ENCODE measurements at regions not wholly inside any gene's neighbourhood (a gene's known extent, or its start where the extent isn't known, plus 50 kb on each side); places are given as distances from the start of the nearest gene placed in this dataset.

DNA sequence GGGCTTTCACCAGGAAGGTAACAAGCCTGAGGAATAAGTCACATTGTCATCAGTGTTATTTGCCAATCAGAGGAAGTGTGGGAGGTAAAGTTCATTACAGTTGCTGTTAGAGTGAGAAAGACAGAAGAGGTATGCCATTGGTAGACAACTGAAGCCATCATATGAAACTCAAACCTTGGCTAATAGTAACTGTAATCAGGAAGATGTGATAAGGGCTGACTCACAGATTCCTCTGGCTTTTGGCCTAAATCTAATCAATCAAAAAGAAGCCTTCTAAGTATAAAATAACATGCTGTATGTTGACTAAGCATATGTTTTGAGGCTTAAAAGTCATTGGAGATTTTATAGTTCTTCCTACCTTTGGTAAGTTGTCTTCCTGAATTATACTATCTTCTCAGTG is 242.8 kb downstream of the PCDH7 start:
- Mint-ChIP-seq H3K4me3 (no peak overlapping the region), H3K4me1 (no peaks in the 10 kb centered on the region), H3K27me3 (no peaks in the 10 kb centered on the region), H3K27ac (ENCODE audit: low read depth) (no peak overlapping the region), H3K36me3 (ENCODE audit: insufficient read depth) (no peaks in the 10 kb centered on the region), H3K9me3 (peaks cover 18% of the 10 kb centered on the region)
- ATAC-seq (replicated peaks; ENCODE audit: extremely low read depth, poor library complexity, severe bottlenecking), result no peak
- DNase-seq (ENCODE audit: low spot score in 2 of 2), result no peak

GRCh38 chr4:30968926-30969325 is 248.8 kb downstream of the PCDH7 start:
- peaks cover 11% of the 10 kb centered on the region for H3K9me3 Mint-ChIP-seq
- ATAC-seq (replicated peaks; ENCODE audit: extremely low read depth, poor library complexity, severe bottlenecking), result no peak
- DNase-seq (ENCODE audit: low spot score in 2 of 2), result no peak
- H3K27ac Mint-ChIP-seq (ENCODE audit: low read depth), result no peak overlapping the region
- no peak overlapping the region for H3K4me3 Mint-ChIP-seq
- H3K36me3 Mint-ChIP-seq (ENCODE audit: insufficient read depth), result no peaks in the 10 kb centered on the region
- no peaks in the 10 kb centered on the region for H3K27me3 Mint-ChIP-seq
- no peaks in the 10 kb centered on the region for H3K4me1 Mint-ChIP-seq

- Mint-ChIP-seq H3K4me1 (no peaks in the 10 kb centered on the region), H3K36me3 (ENCODE audit: insufficient read depth) (peaks cover 2% of the 10 kb centered on the region), H3K27ac (ENCODE audit: low read depth) (no peak overlapping the region), H3K4me3 (no peak overlapping the region), H3K9me3 (peaks cover 16% of the 10 kb centered on the region), H3K27me3 (no peaks in the 10 kb centered on the region)
- no peak for ATAC-seq (replicated peaks; ENCODE audit: extremely low read depth, poor library complexity, severe bottlenecking)
- no peak for DNase-seq (ENCODE audit: low spot score in 2 of 2)
Observed at GRCh38 chr4:30972542-30972941, 252.4 kb downstream of the PCDH7 start.

- Mint-ChIP-seq H3K36me3 (ENCODE audit: insufficient read depth) (peaks cover 2% of the 10 kb centered on the region), H3K27ac (ENCODE audit: low read depth) (no peak overlapping the region), H3K27me3 (no peaks in the 10 kb centered on the region), H3K9me3 (peaks cover 17% of the 10 kb centered on the region), H3K4me1 (no peaks in the 10 kb centered on the region), H3K4me3 (no peak overlapping the region)
- DNase-seq (ENCODE audit: low spot score in 2 of 2) (no peak), ATAC-seq (replicated peaks; ENCODE audit: extremely low read depth, poor library complexity, severe bottlenecking) (no peak)
Observed at GRCh38 chr4:30973993-30974392, 253.8 kb downstream of the PCDH7 start.

DNA sequence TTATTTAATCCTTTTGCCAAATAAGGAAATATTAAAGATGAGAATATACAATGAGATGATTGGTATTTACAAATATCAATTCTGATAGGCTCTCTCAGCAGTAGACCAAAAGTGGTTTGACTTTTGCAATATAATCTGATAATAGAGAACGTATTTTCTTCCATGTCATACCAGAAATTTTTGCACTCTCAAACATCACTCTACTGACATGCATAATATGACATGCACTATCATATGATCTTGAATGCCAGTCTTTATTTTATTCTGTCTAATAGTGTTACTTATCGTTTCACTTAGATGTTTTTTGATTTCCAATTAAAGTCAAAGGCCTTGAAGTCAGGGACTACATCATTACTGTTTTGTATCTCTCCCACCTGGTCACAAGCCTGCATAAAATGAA is 259.2 kb downstream of the PCDH7 start:
- Mint-ChIP-seq H3K27ac (ENCODE audit: low read depth) (no peak overlapping the region), H3K27me3 (no peaks in the 10 kb centered on the region), H3K4me1 (no peaks in the 10 kb centered on the region), H3K36me3 (ENCODE audit: insufficient read depth) (peaks cover 4% of the 10 kb centered on the region), H3K4me3 (no peak overlapping the region), H3K9me3 (peaks cover 12% of the 10 kb centered on the region)
- ATAC-seq (replicated peaks; ENCODE audit: extremely low read depth, poor library complexity, severe bottlenecking) (no peak), DNase-seq (ENCODE audit: low spot score in 2 of 2) (no peak)

DNA sequence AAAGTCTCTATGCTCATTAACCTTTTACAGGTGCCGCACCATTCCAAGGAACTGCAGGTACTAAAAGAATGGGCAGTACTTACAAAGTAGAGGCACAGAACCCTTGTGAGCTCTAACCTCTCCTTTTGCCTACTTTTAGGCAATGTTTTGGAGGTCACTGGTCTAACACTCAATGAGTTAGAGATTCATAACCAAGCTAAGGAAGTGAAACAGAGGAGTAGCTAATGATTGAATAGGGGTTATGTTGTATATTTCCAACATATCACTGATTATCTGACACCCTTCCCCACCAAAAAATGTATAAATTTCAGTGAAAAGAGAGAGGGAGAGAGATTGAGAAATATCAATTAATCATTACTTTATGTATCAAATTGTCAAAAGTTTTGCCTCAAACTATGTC is 269.3 kb downstream of the PCDH7 start:
- no peak overlapping the region for H3K27ac Mint-ChIP-seq (ENCODE audit: low read depth)
- no peaks in the 10 kb centered on the region for H3K9me3 Mint-ChIP-seq
- no peak for DNase-seq (ENCODE audit: low spot score in 2 of 2)
- no peaks in the 10 kb centered on the region for H3K4me1 Mint-ChIP-seq
- H3K4me3 Mint-ChIP-seq, result no peak overlapping the region
- ATAC-seq (replicated peaks; ENCODE audit: extremely low read depth, poor library complexity, severe bottlenecking), result no peak
- H3K36me3 Mint-ChIP-seq (ENCODE audit: insufficient read depth), result peaks cover 2% of the 10 kb centered on the region
- H3K27me3 Mint-ChIP-seq, result no peaks in the 10 kb centered on the region

- Mint-ChIP-seq H3K36me3 (ENCODE audit: insufficient read depth) (peaks cover 2% of the 10 kb centered on the region), H3K27me3 (no peaks in the 10 kb centered on the region), H3K27ac (ENCODE audit: low read depth) (no peak overlapping the region), H3K9me3 (peaks cover 12% of the 10 kb centered on the region), H3K4me1 (no peaks in the 10 kb centered on the region), H3K4me3 (no peak overlapping the region)
- ATAC-seq (replicated peaks; ENCODE audit: extremely low read depth, poor library complexity, severe bottlenecking), result no peak
- DNase-seq (ENCODE audit: low spot score in 2 of 2), result no peak
Observed at GRCh38 chr4:30996841-30997240, 276.7 kb downstream of the PCDH7 start.

GRCh38 chr4:31005037-31005436 is 284.9 kb downstream of the PCDH7 start:
- Mint-ChIP-seq H3K4me3 (no peak overlapping the region), H3K27me3 (no peaks in the 10 kb centered on the region), H3K4me1 (no peaks in the 10 kb centered on the region), H3K36me3 (ENCODE audit: insufficient read depth) (no peaks in the 10 kb centered on the region), H3K9me3 (peaks cover 7% of the 10 kb centered on the region), H3K27ac (ENCODE audit: low read depth) (no peak overlapping the region)
- DNase-seq (ENCODE audit: low spot score in 2 of 2) (no peak), ATAC-seq (replicated peaks; ENCODE audit: extremely low read depth, poor library complexity, severe bottlenecking) (no peak)

- DNase-seq (ENCODE audit: low spot score in 2 of 2), result no peak
- Mint-ChIP-seq H3K9me3 (peaks cover 7% of the 10 kb centered on the region), H3K27ac (ENCODE audit: low read depth) (no peak overlapping the region), H3K4me3 (no peak overlapping the region), H3K4me1 (no peaks in the 10 kb centered on the region), H3K27me3 (no peaks in the 10 kb centered on the region), H3K36me3 (ENCODE audit: insufficient read depth) (no peaks in the 10 kb centered on the region)
- no peak for ATAC-seq (replicated peaks; ENCODE audit: extremely low read depth, poor library complexity, severe bottlenecking)
Observed at GRCh38 chr4:31007858-31008257, 287.7 kb downstream of the PCDH7 start.

DNA sequence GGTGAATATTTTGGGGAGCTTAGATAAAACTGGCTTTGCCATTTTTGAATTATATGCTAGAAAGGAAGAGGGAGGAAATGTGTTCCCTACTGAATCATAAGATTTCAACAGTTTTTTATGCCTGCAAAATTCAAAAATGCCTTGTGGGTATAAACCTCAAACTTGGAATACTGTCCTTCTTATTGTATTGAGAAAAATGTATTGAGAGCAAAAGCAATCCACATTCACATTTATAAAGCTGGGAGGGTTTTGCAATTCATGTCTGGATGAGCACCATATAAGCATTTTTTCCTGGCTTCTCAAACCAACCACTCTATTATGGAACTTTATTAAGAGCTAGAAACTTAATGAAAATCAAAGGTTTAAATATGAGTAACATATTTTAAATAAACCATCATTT is 289.8 kb downstream of the PCDH7 start:
- Mint-ChIP-seq H3K4me1 (no peaks in the 10 kb centered on the region), H3K36me3 (ENCODE audit: insufficient read depth) (no peaks in the 10 kb centered on the region), H3K27ac (ENCODE audit: low read depth) (no peak overlapping the region), H3K4me3 (no peak overlapping the region), H3K9me3 (peaks cover 4% of the 10 kb centered on the region), H3K27me3 (no peaks in the 10 kb centered on the region)
- no peak for ATAC-seq (replicated peaks; ENCODE audit: extremely low read depth, poor library complexity, severe bottlenecking)
- DNase-seq (ENCODE audit: low spot score in 2 of 2), result no peak

- ATAC-seq (replicated peaks; ENCODE audit: extremely low read depth, poor library complexity, severe bottlenecking) (no peak), DNase-seq (ENCODE audit: low spot score in 2 of 2) (no peak)
- Mint-ChIP-seq H3K9me3 (peaks cover 6% of the 10 kb centered on the region), H3K36me3 (ENCODE audit: insufficient read depth) (no peaks in the 10 kb centered on the region), H3K4me3 (no peak overlapping the region), H3K27me3 (no peaks in the 10 kb centered on the region), H3K27ac (ENCODE audit: low read depth) (no peak overlapping the region), H3K4me1 (no peaks in the 10 kb centered on the region)
Observed at GRCh38 chr4:31015123-31015522, 295.0 kb downstream of the PCDH7 start.

DNA sequence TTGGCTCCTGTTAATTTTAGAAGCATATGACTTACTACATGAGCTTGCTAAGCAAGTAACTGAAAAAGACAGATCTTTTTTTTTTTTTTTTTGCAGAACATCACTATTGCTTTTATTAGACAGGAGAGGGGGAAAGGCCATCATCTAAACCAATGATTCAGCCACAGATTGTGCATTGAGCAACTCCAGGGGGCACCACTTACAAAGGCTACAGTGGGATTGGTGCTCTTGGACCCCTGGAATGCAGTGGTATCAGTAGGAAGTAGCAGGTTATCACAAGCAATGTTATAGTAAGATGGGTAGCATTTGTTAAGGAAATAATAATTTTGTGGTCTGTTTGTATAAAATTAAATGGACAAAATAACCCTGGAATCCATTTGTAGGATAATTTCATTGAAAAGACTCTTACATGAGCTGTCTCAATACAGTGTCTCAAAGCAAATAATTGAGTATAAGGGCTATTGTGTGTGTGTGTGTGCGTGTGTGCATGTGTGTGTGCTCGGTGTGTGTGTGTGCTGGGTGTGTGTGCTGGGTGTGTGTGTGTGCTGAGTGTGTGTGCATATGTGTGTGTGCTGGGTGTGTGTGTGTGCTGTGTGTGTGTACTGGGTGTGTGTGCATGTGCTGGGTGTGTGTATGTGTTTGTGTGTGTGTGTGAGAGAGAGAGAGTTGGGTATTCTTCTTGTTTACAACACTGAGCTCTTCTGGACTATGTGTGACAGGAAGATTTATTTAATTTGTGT is 296.3 kb downstream of the PCDH7 start:
- Mint-ChIP-seq H3K36me3 (ENCODE audit: insufficient read depth) (no peaks in the 10 kb centered on the region), H3K27me3 (no peaks in the 10 kb centered on the region), H3K27ac (ENCODE audit: low read depth) (no peak overlapping the region), H3K4me3 (no peak overlapping the region), H3K4me1 (no peaks in the 10 kb centered on the region), H3K9me3 (peaks cover 6% of the 10 kb centered on the region)
- ATAC-seq (replicated peaks; ENCODE audit: extremely low read depth, poor library complexity, severe bottlenecking), result no peak
- DNase-seq (ENCODE audit: low spot score in 2 of 2), result no peak

DNA sequence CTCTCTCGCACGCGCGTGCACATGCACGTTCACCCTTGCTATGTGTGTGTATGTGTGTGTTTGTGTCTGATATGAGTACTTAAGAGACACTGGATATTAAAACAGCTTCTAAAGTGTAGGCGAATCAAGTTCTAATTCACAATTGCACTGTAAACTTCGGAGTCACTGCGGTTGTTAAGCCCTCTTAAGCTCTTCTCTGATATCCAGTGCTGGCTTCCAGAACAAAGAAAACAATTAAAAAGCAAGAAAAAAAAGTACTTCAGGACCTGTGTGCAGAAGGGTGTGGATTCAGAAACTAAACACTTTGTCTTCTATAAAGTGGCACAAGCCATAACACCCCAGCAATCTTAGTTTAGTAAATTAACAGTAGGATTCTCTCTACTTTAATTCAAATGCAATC is 300.2 kb downstream of the PCDH7 start:
- H3K4me3 Mint-ChIP-seq, result no peak overlapping the region
- peaks cover 13% of the 10 kb centered on the region for H3K9me3 Mint-ChIP-seq
- H3K27me3 Mint-ChIP-seq, result no peaks in the 10 kb centered on the region
- H3K4me1 Mint-ChIP-seq, result no peaks in the 10 kb centered on the region
- H3K27ac Mint-ChIP-seq (ENCODE audit: low read depth), result no peak overlapping the region
- DNase-seq (ENCODE audit: low spot score in 2 of 2) (no peak), ATAC-seq (replicated peaks; ENCODE audit: extremely low read depth, poor library complexity, severe bottlenecking) (no peak)
- no peaks in the 10 kb centered on the region for H3K36me3 Mint-ChIP-seq (ENCODE audit: insufficient read depth)
